Stimulated activated CD8-positive, alpha-beta memory T cell treated with anti-CD3 and anti-CD28 coated beads, Interleukin-12 subunit alpha, Interleukin-12 subunit beta, amount 100 ng/mL, for 1 hour (primary cell): ENCODE measurements at regions not wholly inside any gene's neighbourhood (a gene's known extent, or its start where the extent isn't known, plus 50 kb on each side); places are given as distances from the start of the nearest gene placed in this dataset.
"Not testable (repeated sequence)": the region's sequence is repeated elsewhere in the genome, so short reads cannot be mapped to it uniquely, and the experiment has no call there.

Source experiments
- DNase-seq: peaks from one replicate; pipeline ENCODE4 v3.0.0-alpha.2; 2020; ENCODE audit warnings: low read depth

GRCh38 chr4:189514209-189514608 is 426.5 kb upstream of the FRG1 start:
- DNase-seq, result no peak

GRCh38 chr4:189516902-189517301 is 423.8 kb upstream of the FRG1 start:
- no peak for DNase-seq

GRCh38 chr4:189519186-189519585 is 421.5 kb upstream of the FRG1 start:
- no peak for DNase-seq

- DNase-seq, result no peak
Measured at GRCh38 chr4:189525304-189525703, 415.4 kb upstream of the FRG1 start.

GRCh38 chr4:189530848-189531247 is 409.8 kb upstream of the FRG1 start:
- DNase-seq, result no peak

GRCh38 chr4:189533603-189534002 is 407.1 kb upstream of the FRG1 start:
- DNase-seq, result no peak

- DNase-seq, result no peak
Measured at GRCh38 chr4:189547559-189547958, 393.1 kb upstream of the FRG1 start.

GRCh38 chr4:189548484-189549125 is 392.1 kb upstream of the FRG1 start:
- DNase-seq, result no peak

- DNase-seq, result not testable (repeated sequence)
Measured at GRCh38 chr4:189551931-189552670, 388.6 kb upstream of the FRG1 start.

- DNase-seq, result not testable (repeated sequence)
Measured at GRCh38 chr4:189560605-189561004, 380.1 kb upstream of the FRG1 start.

GRCh38 chr4:189563751-189564150 is 376.9 kb upstream of the FRG1 start:
- not testable (repeated sequence) for DNase-seq

GRCh38 chr4:189566271-189566670 is 374.4 kb upstream of the FRG1 start:
- not testable (repeated sequence) for DNase-seq

GRCh38 chr4:189566900-189567299 is 373.8 kb upstream of the FRG1 start:
- not testable (repeated sequence) for DNase-seq

- not testable (repeated sequence) for DNase-seq
Measured at GRCh38 chr4:189579645-189580044, 361.0 kb upstream of the FRG1 start.

GRCh38 chr4:189586908-189587632 is 353.6 kb upstream of the FRG1 start:
- DNase-seq, result not testable (repeated sequence)

- DNase-seq, result not testable (repeated sequence)
Measured at GRCh38 chr4:189589201-189589600, 351.5 kb upstream of the FRG1 start.

GRCh38 chr4:189592890-189593289 is 347.8 kb upstream of the FRG1 start:
- no peak for DNase-seq

GRCh38 chr4:189597341-189597740 is 343.3 kb upstream of the FRG1 start:
- DNase-seq, result no peak

- no peak for DNase-seq
Measured at GRCh38 chr4:189600264-189600663, 340.4 kb upstream of the FRG1 start.

GRCh38 chr4:189600718-189601435 is 339.8 kb upstream of the FRG1 start:
- DNase-seq, result no peak

GRCh38 chr4:189602827-189603226 is 337.8 kb upstream of the FRG1 start:
- not testable (repeated sequence) for DNase-seq

GRCh38 chr4:189610571-189610970 is 330.1 kb upstream of the FRG1 start:
- DNase-seq, result not testable (repeated sequence)
